Limb (tissue), 2 donors: ENCODE measurements at regions not wholly inside any gene's neighbourhood (a gene's known extent, or its start where the extent isn't known, plus 50 kb on each side); places are given as distances from the start of the nearest gene placed in this dataset.

ENCODE experiments used
- DNase-seq, 2 donors: peaks; one replicate each; pipeline ENCODE4 v3.0.0-alpha.2; 2016; ENCODE audit errors: extremely low spot score in 2 of 2

- DNase-seq = no peak
These were observed 340.8 kb downstream of the CTTN start for GRCh38 chr11:70739091-70739490.

GRCh38 chr11:70739811-70740487 lies 341.6 kb downstream of the CTTN start:
- DNase-seq = no peak

- DNase-seq = no peak
These were observed 342.1 kb downstream of the CTTN start for GRCh38 chr11:70740488-70740851.

GRCh38 chr11:70741085-70741484 lies 342.8 kb downstream of the CTTN start:
- DNase-seq = no peak

- peak in 1 of 2 donors; percentile 49 for DNase-seq
These were observed 344.4 kb downstream of the CTTN start for GRCh38 chr11:70742553-70743291.

- DNase-seq = no peak
These were observed 345.0 kb downstream of the CTTN start for GRCh38 chr11:70743329-70743728.

- no peak for DNase-seq
These were observed 345.6 kb downstream of the CTTN start for GRCh38 chr11:70743941-70744351.

GRCh38 chr11:70744396-70745185 lies 346.3 kb downstream of the CTTN start:
- no peak for DNase-seq

GRCh38 chr11:70745451-70745850 lies 347.1 kb downstream of the CTTN start:
- DNase-seq = no peak

- DNase-seq = no peak
These were observed 347.6 kb downstream of the CTTN start for GRCh38 chr11:70745941-70746340.

- DNase-seq = no peak
These were observed 348.0 kb downstream of the CTTN start for GRCh38 chr11:70746351-70746750.

GRCh38 chr11:70747285-70747684 lies 349.0 kb downstream of the CTTN start:
- DNase-seq = no peak

- DNase-seq = no peak
These were observed 349.6 kb downstream of the CTTN start for GRCh38 chr11:70747921-70748320.

GRCh38 chr11:70751142-70751734 lies 352.9 kb downstream of the CTTN start:
- no peak for DNase-seq

GRCh38 chr11:70755410-70756158 lies 357.3 kb downstream of the CTTN start:
- DNase-seq = peak; percentile 76 to 88

- no peak for DNase-seq
These were observed 358.0 kb downstream of the CTTN start for GRCh38 chr11:70756341-70756740.

GRCh38 chr11:70756756-70757155 lies 358.4 kb downstream of the CTTN start:
- no peak for DNase-seq

- no peak for DNase-seq
These were observed 358.9 kb downstream of the CTTN start for GRCh38 chr11:70757241-70757640.

- DNase-seq = no peak
These were observed 359.9 kb downstream of the CTTN start for GRCh38 chr11:70758206-70758605.

- no peak for DNase-seq
These were observed 361.5 kb downstream of the CTTN start for GRCh38 chr11:70759846-70760245.

- no peak for DNase-seq
These were observed 362.2 kb downstream of the CTTN start for GRCh38 chr11:70760416-70761020.
